GM23338 (cell line): ENCODE measurements at regions not wholly inside any gene's neighbourhood (a gene's known extent, or its start where the extent isn't known, plus 50 kb on each side); places are given as distances from the start of the nearest gene placed in this dataset.

Experiments
- CREB1 ChIP-seq: fragments of 250-450 bp; sonication (Bioruptor Pico); IDR thresholded peaks from 2 replicates; pipeline ENCODE4 v1.5.0; 2020; ENCODE audit warnings: low read depth, mild to moderate bottlenecking, moderate library complexity
- EZH2 ChIP-seq: fragments of 200-600 bp; sonication (generic); IDR thresholded peaks from one replicate; pipeline ENCODE4 v1.8.0; 2017; ENCODE audit warnings: antibody characterized with exemption, mild to moderate bottlenecking, low read depth; ENCODE audit not compliant: unreplicated experiment
- JUNB ChIP-seq: IDR thresholded peaks from one replicate; pipeline ENCODE4 v1.6.1; 2016; ENCODE audit warnings: antibody characterized with exemption; ENCODE audit not compliant: unreplicated experiment
- POLR2AphosphoS5 ChIP-seq: IDR thresholded peaks from 2 replicates; pipeline ENCODE4 v1.6.1; 2016; ENCODE audit warnings: antibody characterized with exemption, low read depth
- TF ChIP-seq, protein P1 (sequence below), 2 experiments: fragments of 200-600 bp in 1 of 2; sonication (generic) in 1 of 2; conservative IDR thresholded peaks; 2 replicates each; pipeline versions ENCODE4 v1.5.1 to v1.6.1; 2016 to 2017; ENCODE audit warnings: antibody characterized with exemption in 2 of 2, low read depth in 2 of 2, mild to moderate bottlenecking in 2 of 2, moderate library complexity in 1 of 2

DNA sequence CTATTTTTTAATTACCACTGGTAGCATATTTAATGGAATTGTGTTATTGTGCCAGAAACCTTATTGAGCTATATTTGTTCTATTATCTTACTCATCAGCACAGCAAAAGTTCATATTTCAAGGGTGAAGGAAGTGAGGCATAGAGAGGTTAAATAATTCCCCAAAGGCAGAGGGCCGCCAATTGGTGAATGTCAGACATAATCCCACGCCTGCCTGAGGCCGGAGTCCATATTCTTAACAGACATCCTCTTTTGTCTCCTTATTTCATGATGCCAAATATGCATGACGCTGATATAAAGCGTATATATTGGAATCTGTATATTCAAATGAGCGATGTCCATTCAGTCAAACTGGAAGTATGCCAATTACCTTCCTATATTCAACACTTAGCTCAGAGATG is 505.0 kb upstream of the SLC35B3 start:
- TF ChIP-seq, protein P1, sequence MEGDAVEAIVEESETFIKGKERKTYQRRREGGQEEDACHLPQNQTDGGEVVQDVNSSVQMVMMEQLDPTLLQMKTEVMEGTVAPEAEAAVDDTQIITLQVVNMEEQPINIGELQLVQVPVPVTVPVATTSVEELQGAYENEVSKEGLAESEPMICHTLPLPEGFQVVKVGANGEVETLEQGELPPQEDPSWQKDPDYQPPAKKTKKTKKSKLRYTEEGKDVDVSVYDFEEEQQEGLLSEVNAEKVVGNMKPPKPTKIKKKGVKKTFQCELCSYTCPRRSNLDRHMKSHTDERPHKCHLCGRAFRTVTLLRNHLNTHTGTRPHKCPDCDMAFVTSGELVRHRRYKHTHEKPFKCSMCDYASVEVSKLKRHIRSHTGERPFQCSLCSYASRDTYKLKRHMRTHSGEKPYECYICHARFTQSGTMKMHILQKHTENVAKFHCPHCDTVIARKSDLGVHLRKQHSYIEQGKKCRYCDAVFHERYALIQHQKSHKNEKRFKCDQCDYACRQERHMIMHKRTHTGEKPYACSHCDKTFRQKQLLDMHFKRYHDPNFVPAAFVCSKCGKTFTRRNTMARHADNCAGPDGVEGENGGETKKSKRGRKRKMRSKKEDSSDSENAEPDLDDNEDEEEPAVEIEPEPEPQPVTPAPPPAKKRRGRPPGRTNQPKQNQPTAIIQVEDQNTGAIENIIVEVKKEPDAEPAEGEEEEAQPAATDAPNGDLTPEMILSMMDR (conservative IDR thresholded peaks at IDR 0.05; ENCODE audit: low read depth in 2 of 2): no peak
- TF ChIP-seq POLR2AphosphoS5 (no peak), CREB1 (CRISPR knock-in tag) (no peak), EZH2 (no peak), JUNB (no peak)
